LHCN-M2 (cell line): ENCODE measurements at regions not wholly inside any gene's neighbourhood (a gene's known extent, or its start where the extent isn't known, plus 50 kb on each side); places are given as distances from the start of the nearest gene placed in this dataset.
"Not testable (repeated sequence)": the region's sequence is repeated elsewhere in the genome, so short reads cannot be mapped to it uniquely, and the experiment has no call there.

Experiments used
- DNase-seq: peaks from one replicate; pipeline ENCODE4 v3.0.0-alpha.2; 2012; ENCODE audit warnings: low read depth

DNA sequence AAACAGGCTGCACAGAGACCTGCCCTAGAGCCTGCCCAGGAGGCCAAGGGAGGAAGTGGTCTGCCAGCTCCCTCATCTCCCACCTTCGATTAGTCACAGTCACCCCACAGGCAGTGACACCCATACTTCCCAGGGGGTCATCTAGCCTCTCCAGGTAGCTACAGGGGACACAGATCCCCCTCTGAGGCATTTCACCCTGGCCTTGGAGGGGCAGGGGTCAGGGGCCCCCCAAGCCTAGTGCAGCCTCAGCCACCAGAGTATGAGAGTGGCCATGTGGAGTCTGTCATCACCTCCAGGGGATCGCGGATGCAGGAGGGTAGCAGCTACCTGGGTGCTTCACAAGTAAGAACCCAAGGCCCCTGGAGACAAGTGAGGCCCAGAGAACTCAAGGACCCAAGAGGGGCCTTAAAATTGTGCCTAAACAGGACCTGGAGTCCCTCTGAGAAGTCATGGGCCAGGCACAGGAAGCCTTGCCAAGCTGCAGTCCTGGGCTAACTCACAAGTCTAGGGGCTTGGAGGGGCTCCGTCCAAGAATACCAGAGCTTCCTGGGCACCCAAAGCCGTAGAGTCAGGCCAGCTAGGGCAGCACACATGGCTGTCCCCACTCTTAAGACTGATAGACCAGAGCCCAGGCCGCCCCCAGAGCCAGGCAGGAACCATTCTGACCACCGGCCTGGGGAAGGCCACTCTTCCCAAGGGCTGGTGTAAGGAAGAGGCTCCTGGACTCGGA, 354.3 kb upstream of the ID2 start:
- no peak for DNase-seq

GRCh38 chr2:8328217-8328616, 353.6 kb upstream of the ID2 start:
- no peak for DNase-seq

DNA sequence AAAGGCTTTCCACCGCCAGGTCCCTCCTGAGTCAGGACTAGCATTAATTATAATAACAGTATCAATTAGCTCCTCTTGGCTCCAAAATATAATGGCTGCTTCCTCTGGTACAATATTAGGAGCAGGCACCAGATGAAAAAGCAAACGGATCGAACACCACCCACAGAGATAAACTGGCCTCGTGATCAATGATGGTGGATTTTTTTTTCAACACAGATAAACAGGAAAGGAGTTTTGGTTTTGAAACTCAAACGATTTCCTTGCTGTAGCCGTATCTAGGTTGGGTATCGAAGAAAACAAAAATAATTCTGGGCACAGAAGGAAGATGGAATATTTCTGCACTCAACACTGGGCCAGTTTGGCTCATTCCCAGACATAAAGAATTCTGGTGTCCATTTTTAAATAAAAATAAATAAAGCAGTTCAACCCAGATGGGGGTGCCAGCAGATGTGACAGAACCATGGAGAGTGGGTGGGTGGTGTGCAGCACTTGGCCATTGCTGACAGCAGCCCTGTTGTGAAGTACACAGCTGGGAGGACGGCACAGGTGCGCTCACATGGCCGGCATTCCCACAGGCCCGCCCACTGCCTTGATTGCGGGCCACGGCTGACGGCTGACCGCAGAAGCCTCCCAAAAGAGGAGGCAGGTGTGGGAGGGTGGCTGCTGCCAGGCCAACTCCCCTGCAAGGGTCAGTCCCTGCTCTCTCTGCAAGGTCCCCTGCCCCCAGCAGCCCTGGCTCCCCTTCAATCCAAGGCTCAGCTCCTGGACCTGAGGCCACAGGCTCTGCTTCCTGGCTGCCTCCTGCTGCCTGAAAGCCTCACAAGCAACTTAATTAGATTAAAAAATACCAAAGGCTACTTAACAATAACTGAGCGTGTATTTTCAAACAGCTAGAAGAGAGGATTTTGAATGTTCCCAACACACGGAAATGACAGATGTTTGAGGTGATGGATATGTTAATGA, 351.9 kb upstream of the ID2 start:
- DNase-seq: no peak

DNA sequence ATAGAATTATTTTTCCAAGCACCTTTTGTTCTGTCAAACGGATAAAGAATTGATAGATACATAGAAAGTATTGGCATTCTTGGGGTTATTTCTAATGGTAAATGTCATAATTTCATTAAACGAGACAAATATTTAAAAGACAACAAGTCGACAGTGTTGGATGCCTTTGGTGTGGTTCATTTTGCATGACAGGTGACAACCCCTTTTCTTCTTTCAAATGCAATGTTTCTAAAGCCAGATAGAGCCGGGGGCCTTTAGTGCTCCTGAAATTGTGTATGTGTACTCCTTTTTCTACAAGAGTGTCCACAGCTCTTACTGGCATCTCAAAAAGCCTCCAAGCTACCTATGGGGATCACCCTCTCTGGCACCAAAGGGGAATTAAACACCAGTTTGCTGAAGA, 350.8 kb upstream of the ID2 start:
- DNase-seq: no peak

- no peak for DNase-seq
Measured at GRCh38 chr2:8332646-8333045, 349.2 kb upstream of the ID2 start.

- no peak for DNase-seq
Measured at GRCh38 chr2:8333177-8333831, 348.6 kb upstream of the ID2 start.

DNA sequence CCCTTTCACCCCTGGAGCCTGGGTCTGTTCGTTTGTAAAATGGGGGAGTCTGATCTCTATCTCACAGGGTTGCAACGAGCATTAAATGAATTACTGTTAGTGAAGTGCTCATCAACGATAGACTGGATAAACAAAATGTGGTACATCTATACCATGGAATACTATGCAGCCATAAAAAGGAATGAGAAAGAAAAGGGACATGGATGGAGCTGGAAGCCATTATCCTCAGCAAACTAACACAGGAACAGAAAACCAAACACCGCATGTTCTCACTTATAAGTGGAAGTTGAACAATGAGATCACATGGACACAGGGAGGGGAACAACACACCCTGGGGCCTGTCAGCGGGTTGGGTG, 348.0 kb upstream of the ID2 start:
- not testable (repeated sequence) for DNase-seq

DNA sequence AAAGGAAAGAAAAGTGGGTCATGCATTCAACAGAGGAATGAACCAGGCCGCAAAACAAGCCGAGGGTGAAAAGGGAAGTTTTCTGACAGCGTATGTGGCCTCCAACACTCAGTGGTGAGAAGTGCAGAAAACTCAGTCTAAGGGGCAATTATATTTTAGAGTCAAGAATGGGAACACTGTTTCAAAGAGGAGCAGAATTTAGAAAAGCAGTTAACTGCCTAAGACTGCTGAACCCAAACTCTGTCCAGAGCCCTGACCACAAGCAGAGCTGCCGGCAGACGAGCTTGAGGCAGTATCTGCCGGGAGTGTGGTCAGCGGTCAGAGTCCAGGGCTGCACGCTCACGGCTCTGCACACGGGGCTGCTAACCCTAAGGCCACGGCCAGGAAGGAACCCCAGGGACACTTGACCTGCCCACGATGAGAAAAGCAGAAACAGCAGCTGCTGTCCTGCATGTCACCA, 347.0 kb upstream of the ID2 start:
- DNase-seq: no peak

GRCh38 chr2:8335801-8336200, 346.1 kb upstream of the ID2 start:
- no peak for DNase-seq

- no peak for DNase-seq
Measured at GRCh38 chr2:8337321-8337720, 344.5 kb upstream of the ID2 start.

DNA sequence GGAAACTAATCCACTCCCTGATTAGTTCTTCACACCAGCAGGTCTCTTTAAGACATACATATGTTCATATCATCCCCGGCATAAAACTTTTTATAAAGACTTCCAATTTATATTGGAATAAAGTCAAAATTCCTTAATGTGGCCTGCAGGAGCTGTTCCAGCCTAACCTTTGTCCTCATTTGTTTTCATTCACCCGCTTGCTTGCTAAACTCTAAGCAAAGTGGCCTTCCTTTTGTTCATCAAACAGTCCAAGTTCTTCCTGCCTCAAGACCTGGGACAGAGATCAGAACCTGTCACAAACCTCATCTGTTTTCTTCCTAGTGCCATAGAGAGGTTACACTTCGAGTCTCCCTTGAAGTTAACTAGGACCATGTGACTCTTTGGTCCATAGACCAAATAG, 339.4 kb upstream of the ID2 start:
- no peak for DNase-seq

DNA sequence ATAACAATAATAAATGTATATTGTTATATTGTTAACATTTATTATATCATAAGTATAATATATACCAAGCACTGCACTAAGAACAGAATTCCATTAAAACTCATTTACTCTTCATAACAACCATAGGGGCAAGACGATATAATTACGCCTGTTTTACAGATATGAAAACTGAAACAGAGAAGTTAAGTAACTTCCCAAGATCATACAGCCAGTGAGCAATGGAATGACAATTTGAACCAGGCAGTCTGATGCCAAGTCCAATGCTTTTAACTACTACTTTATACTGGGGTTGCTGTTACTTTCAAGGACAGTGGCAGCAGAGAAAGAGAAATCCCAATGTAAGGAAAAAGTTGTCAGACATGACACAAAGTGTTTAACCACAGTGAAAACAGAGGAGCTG, 338.8 kb upstream of the ID2 start:
- DNase-seq: no peak

DNA sequence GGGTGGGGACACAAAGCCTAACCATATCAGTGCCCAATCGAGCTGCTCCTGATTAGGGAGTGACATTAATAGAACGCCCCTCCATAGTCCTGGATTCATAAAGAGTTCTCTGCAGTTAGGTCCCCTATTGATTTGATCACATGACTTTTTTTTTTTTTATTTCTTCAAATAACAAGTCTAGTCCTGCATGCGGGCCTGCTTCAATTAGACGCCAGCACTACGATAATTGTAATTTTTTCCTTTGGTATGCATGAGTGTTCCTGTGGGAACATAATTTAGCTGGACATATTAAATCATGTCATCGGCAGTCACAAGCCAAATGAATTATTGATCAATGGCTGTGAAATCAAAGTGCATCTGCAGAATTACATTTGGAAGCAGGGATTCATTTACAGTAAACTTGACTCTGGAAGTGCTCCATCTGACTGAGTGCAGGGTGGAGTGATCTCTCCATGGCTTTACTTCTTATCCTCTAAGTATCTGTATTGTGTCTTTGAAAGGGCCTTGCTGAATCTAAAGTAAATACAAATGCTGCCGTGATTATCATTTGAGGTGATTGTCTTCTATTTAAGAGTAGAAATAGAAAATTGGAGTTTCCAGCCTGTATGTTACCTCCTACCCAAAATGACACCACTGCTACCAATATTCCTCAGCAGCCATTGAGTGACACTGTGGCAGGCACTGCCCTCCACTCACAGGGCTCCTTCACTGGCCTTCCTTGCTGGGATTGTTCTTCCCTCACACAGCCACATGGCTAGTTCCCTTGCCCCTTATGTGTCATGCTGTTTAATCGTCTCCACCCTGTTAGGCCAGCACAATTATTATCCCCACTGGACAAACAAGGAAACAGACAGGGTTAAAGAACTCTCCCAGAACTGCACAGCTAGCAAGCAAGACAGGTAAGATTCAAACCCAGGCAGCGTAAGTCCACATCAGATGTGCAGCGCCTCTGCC, 337.4 kb upstream of the ID2 start:
- DNase-seq: no peak

GRCh38 chr2:8345200-8345599, 336.7 kb upstream of the ID2 start:
- DNase-seq: no peak

DNA sequence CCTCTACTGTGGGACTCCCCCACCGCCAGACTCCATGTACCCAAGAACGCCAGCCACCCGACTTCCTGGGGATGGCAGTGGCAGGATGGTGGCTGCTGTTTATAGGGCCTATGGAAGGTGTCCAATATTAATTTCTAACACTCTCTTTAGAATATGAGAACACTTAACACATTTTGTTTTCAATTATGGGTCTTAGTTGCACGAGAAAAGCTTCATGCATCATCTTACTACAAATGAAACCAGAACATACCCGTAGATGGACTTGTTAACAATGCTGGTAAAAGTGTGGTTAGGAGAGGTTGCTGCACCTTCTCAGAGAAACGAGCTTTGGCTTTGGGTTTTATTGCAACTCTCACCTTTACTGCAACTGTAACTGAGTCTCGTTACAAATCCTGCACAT, 335.6 kb upstream of the ID2 start:
- DNase-seq: no peak

- no peak for DNase-seq
Measured at GRCh38 chr2:8346706-8347430, 335.0 kb upstream of the ID2 start.

DNA sequence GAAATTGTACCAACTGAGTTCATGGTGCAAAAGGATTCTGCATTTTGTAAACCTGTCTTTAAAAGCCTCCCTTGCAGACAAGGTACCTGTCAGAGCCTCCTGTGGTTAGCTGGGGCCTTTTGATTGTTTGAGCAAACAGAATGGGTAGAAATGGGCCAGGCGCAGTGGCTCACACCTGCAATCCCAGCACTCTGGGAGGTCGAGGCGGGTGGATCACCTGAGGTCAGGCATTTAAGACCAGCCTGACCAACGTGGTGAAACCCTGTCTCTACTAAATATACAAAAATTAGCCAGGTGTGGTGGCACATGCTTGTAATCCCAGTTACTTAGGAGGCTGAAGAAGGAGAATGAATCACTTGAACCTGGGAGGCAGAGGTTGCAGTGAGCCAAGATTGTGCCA, 332.9 kb upstream of the ID2 start:
- DNase-seq: not testable (repeated sequence)

GRCh38 chr2:8352296-8352695, 329.6 kb upstream of the ID2 start:
- no peak for DNase-seq

DNA sequence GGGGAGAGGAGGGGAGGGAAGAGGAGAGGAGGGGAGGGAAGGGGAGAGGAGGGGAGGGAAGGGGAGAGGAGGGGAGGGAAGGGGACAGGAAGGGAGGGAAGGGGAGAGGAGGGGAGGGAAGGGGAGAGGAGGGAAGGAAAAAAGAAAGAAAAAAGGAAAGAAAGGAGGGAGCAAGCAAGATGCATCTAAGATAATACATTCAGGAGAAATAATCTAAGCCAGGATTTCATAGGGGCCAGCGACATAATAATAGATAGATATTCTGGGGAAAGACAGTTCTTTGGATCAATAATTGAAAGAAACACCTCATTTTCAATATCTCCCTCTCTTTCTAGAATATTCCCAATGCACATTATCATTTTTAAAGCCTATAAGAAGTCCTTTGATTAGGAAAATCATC, 328.9 kb upstream of the ID2 start:
- DNase-seq: no peak

DNA sequence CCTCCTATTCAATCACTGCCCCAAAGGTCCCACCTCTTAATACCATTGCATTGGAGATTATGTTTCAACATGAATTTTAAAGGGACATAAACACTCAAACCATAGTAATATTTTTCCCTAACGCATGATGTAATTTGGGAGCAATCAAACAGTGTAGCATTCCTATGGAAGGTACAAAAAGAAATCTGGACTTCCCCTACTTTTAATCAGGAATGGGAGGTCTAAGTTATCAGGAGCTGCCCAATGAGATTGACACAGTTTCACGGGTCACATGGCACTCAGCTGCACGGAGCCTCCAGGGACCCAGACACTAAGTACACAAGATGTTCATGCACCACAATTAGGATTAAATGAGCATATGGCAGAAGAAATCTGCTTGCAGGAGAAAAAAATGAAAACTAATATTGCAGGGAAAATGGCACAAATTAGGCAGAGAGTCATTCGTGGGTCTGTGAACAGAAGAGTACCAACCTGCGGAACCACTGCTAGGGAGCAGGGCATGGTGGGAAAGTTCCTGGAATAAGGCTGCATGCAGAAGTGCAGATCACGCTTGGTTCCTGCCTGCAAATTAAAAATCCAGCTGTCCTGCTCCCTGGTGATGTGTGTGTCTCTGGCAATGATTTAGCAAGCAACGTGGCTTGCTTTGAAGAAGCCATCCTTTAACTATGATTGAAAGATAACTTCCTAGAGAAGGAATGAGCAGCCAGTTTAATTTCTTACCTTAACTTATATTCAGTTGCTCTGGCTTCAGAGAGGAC, 326.6 kb upstream of the ID2 start:
- DNase-seq: no peak
